HUES48 (cell line): ENCODE measurements at regions not wholly inside any gene's neighbourhood (a gene's known extent, or its start where the extent isn't known, plus 50 kb on each side); places are given as distances from the start of the nearest gene placed in this dataset.
"Not testable (repeated sequence)": the region's sequence is repeated elsewhere in the genome, so short reads cannot be mapped to it uniquely, and the experiment has no call there.

Source experiments
- H3K27ac ChIP-seq: one replicate; pipeline ENCODE4 v1.7.0; 2013; ENCODE audit warnings: low read depth, low read length, inconsistent platforms
- H3K27me3 ChIP-seq: 2 replicates; pipeline ENCODE4 v1.6.1; 2013; ENCODE audit warnings: mild to moderate bottlenecking, low read length; ENCODE audit not compliant: control insufficient read depth, insufficient read depth
- H3K36me3 ChIP-seq: 2 replicates; pipeline ENCODE4 v1.6.1; 2013; ENCODE audit warnings: low read length; ENCODE audit not compliant: control insufficient read depth, insufficient read depth
- H3K4me1 ChIP-seq: 2 replicates; pipeline ENCODE4 v1.6.1; 2013; ENCODE audit warnings: mild to moderate bottlenecking, low read length; ENCODE audit not compliant: control insufficient read depth, insufficient read depth
- H3K4me3 ChIP-seq: 2 replicates; pipeline ENCODE4 v1.5.1; 2013; ENCODE audit warnings: mild to moderate bottlenecking, low read depth, low read length
- H3K9ac ChIP-seq: 2 replicates; pipeline ENCODE4 v1.6.1; 2013; ENCODE audit warnings: mild to moderate bottlenecking, low read depth, low read length, moderate library complexity
- H3K9me3 ChIP-seq: 2 replicates; pipeline ENCODE4 v1.6.1; 2013; ENCODE audit warnings: low read length; ENCODE audit not compliant: control insufficient read depth, insufficient read depth

DNA sequence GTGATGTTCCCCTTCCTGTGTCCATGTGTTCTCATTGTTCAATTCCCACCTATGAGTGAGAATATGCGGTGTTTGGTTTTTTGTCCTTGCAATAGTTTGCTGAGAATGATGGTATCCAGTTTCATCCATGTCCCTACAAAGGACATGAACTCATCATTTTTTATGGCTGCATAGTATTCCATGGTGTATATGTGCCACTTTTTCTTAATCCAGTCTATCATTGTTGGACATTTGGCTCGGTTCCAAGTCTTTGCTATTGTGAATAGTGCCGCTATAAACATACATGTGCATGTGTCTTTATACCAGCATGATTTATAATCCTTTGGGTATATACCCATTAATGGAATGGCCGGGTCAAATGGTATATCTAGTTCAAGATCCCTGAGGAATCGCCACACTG is 229.4 kb downstream of the HTR1A start:
- H3K9ac ChIP-seq, H3K27ac ChIP-seq, H3K9me3 ChIP-seq, H3K36me3 ChIP-seq, H3K27me3 ChIP-seq, H3K4me1 ChIP-seq, H3K4me3 ChIP-seq: not testable (repeated sequence)

DNA sequence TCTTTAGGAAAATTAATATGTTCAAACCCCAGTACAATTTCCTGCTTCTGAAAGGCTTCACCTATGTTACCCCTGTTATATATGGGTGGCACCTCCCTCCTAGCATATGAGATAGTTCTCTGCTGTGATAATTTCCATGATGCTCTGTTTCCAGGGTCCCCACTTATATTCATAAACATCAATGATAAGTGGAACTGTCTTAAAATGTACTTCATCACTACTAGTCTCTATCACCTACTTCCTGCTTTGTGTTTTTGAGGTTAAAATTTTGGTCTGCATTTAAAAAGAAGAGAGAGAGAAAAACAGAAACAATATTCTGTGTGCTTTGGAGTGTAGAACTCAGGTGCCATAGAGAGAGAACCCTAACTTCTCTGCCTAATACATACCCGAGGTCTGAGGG is 234.7 kb downstream of the HTR1A start:
- no peaks in the 10 kb centered on the region for H3K36me3 ChIP-seq
- H3K4me1 ChIP-seq, result no peaks in the 10 kb centered on the region
- no peak overlapping the region for H3K9ac ChIP-seq

DNA sequence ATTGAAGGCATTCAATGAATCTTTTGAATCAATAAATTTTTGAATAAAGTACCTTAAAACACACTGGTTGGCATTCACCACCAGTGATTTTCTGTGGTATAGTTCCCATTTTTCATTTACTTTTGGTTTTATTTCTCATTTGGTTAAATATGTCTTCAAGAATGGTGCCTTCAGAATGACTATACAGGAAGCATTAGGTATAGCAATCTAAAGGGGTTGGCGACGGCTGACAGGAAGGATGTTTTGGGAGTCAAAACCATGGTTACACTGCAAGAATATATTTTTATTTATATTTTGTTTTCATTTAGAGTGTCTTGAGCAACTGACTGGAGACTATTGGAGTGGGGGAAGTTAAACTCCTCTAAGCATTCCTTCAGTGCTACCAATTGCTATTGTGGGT is 235.7 kb downstream of the HTR1A start:
- no peaks in the 10 kb centered on the region for H3K4me1 ChIP-seq
- H3K27me3 ChIP-seq, result no peaks in the 10 kb centered on the region

More for the DNA sequence above, 234.7 kb downstream of the HTR1A start:
- Histone ChIP-seq H3K27ac (no peak overlapping the region), H3K27me3 (no peaks in the 10 kb centered on the region), H3K4me3 (no peak overlapping the region), H3K9me3 (no peaks in the 10 kb centered on the region)

DNA sequence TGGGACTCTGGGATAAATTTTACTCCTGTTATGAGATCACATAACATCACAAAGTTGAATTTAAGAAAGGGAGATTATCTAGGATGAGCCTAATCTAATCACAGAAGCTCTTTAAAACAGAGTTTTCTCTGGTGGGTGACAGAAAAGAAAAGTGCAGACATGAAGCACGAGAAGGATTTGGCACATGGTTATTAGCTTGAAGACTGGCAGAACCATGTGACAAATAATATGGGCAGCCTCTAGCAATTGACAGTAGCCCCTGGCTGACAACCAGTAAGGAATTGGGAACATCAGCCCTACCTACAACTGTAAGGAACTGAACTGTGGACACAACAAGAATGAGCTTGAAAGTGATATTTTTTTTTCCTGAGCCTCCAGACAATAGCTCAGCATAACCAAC is 243.1 kb downstream of the HTR1A start:
- Histone ChIP-seq H3K27ac (no peak overlapping the region), H3K4me1 (no peaks in the 10 kb centered on the region), H3K9ac (no peak overlapping the region), H3K27me3 (no peaks in the 10 kb centered on the region), H3K9me3 (no peaks in the 10 kb centered on the region), H3K4me3 (no peak overlapping the region), H3K36me3 (no peaks in the 10 kb centered on the region)

More for the DNA sequence above, 235.7 kb downstream of the HTR1A start:
- no peaks in the 10 kb centered on the region for H3K9me3 ChIP-seq
- no peak overlapping the region for H3K9ac ChIP-seq
- H3K36me3 ChIP-seq, result no peaks in the 10 kb centered on the region
- no peak overlapping the region for H3K4me3 ChIP-seq
- no peak overlapping the region for H3K27ac ChIP-seq

DNA sequence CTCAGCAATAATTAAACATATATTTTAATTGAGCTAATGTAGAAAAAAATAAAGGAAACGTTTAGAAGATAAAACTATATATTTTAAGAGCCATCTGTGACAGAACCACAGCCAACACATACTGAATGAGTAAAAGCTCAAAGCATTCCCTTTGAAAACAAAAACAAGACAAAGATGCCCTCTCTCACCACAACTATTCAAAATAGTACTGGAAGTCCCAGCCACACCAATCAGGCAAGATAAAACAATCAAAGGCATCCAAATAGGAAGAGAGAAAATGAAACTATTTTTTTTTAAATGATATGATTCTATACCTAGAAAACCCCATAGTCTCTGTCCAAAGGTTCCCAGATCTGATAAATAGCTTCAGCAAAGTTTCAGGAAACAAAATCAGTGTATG is 262.0 kb downstream of the HTR1A start:
- no peaks in the 10 kb centered on the region for H3K9me3 ChIP-seq
- H3K36me3 ChIP-seq, result no peaks in the 10 kb centered on the region
- no peaks in the 10 kb centered on the region for H3K4me1 ChIP-seq
- H3K4me3 ChIP-seq, result no peak overlapping the region
- H3K27me3 ChIP-seq, result no peaks in the 10 kb centered on the region
- H3K9ac ChIP-seq, result no peak overlapping the region
- H3K27ac ChIP-seq, result no peak overlapping the region

DNA sequence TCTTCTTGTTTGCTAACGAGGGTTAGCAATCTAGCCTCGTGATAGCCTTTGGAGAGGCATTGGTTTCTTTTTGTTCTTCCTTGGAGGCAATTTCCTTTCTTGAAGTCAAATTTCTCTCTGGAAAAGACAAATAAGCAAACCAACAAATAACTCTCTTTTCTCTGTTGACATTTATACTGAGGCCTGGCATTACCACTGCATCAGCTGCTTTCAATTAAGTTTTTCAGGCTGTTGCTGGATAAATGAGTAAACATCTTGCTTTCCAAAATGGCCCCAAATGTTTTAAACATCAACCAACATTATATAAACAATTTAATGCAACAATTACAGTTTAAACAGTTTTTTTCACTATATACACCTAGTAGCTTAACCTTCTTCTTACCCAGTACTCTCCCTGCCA is 264.4 kb downstream of the HTR1A start:
- Histone ChIP-seq H3K27me3 (no peaks in the 10 kb centered on the region), H3K9me3 (no peaks in the 10 kb centered on the region), H3K36me3 (no peaks in the 10 kb centered on the region), H3K4me1 (no peaks in the 10 kb centered on the region), H3K9ac (no peak overlapping the region), H3K4me3 (no peak overlapping the region), H3K27ac (no peak overlapping the region)

DNA sequence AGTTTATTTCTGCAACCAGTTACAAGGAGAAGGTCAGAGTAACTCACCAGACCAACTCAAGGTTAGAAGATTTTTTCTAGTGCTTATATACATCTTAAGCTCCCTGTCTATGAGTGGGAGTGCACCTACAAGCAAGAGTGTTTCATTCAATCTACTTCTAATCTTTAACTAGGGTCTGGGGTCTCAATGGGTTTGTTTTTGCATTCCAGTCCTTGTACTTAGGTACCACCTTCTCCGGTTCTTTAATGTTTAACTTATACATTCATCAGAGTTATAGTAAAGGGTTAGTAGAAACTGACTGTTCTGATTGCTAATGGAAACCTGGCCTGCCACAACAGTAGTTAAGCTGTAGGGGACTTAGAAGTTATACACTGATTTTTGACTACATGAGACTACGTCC is 271.7 kb downstream of the HTR1A start:
- no peak overlapping the region for H3K9ac ChIP-seq
- H3K4me3 ChIP-seq, result no peak overlapping the region
- no peak overlapping the region for H3K27ac ChIP-seq
- H3K27me3 ChIP-seq, result no peaks in the 10 kb centered on the region
- no peaks in the 10 kb centered on the region for H3K36me3 ChIP-seq
- H3K9me3 ChIP-seq, result no peaks in the 10 kb centered on the region
- peaks cover 26% of the 10 kb centered on the region for H3K4me1 ChIP-seq

DNA sequence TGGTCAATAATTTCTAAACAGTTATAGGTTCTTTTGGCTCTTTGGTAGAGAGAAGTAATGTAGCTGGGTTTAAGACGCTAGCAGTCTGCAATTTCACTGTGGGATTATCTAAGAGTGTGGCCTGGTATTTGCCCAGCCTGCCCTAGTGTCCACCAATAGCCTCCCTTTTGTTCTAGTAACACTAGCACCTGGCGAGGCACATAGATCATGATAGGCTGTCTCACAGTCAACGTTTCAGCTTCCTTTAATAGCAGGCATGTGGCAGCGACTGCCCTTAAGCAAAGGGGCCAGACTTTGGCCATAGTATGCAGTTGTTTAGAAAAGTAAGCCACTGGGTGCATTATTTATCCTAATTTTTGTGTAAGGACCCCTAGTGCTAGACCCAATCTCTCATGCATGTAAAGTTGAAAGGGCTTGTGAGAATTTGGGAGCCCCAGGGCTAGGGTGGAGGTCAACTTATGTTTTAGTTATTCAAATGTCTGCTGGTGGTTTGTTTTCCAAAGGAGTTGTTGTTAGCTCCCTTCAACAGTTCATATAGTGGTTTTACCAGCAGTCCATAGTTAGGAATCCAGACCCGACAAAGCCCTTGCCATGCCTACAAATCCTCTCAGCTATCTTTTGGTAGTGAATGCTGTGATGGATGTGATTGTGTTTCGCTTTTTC is 274.3 kb downstream of the HTR1A start:
- H3K27ac ChIP-seq, result no peak overlapping the region
- H3K27me3 ChIP-seq, result no peaks in the 10 kb centered on the region
- no peaks in the 10 kb centered on the region for H3K36me3 ChIP-seq
- no peak overlapping the region for H3K9ac ChIP-seq
- H3K4me3 ChIP-seq, result no peak overlapping the region
- H3K9me3 ChIP-seq, result no peaks in the 10 kb centered on the region
- H3K4me1 ChIP-seq, result peaks cover 26% of the 10 kb centered on the region

DNA sequence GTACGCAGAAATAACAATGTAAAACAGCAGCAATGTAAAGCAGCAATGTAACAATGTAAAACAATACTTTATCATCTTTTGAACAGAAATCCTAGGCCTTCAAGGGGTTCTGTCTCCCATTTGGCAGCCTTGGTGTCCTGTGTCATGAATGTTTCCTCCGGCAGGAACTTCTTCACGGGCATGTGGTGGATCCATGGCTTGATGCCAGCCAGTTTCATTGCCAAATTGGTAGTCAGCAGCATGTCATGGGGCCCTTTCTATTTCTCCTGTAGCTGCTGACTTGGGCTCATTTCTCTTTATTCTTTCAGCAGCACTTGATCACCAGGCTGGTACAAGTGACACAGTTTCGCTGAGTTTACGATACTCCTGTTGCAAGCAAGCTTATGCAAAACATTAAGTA is 275.3 kb downstream of the HTR1A start:
- no peak overlapping the region for H3K9ac ChIP-seq
- H3K36me3 ChIP-seq, result no peaks in the 10 kb centered on the region
- H3K27me3 ChIP-seq, result no peaks in the 10 kb centered on the region
- H3K27ac ChIP-seq, result no peak overlapping the region
- no peak overlapping the region for H3K4me3 ChIP-seq
- peaks cover 26% of the 10 kb centered on the region for H3K4me1 ChIP-seq
- H3K9me3 ChIP-seq, result no peaks in the 10 kb centered on the region

DNA sequence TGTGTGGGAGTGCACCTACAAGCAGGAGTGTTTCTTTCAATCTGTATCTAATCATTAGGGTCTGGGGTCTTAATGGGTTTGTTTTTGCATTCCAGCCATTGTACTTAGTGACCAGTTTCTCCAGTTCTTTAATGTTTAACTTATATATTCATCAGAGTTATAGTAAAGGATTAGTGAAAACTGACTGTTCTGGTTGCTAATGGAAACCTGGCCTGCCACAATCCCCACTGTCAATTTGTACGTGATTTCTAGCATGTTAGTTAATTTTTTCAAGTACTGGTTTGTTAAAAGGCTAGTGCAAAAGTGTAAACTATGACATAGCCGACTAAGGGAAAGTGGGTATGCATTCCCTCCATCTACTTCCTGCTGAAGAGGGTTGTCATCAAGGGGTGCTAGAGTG is 276.1 kb downstream of the HTR1A start:
- no peak overlapping the region for H3K27ac ChIP-seq
- no peak overlapping the region for H3K4me3 ChIP-seq
- H3K36me3 ChIP-seq, result no peaks in the 10 kb centered on the region
- H3K27me3 ChIP-seq, result no peaks in the 10 kb centered on the region
- H3K4me1 ChIP-seq, result peaks cover 26% of the 10 kb centered on the region
- no peaks in the 10 kb centered on the region for H3K9me3 ChIP-seq
- H3K9ac ChIP-seq, result no peak overlapping the region

DNA sequence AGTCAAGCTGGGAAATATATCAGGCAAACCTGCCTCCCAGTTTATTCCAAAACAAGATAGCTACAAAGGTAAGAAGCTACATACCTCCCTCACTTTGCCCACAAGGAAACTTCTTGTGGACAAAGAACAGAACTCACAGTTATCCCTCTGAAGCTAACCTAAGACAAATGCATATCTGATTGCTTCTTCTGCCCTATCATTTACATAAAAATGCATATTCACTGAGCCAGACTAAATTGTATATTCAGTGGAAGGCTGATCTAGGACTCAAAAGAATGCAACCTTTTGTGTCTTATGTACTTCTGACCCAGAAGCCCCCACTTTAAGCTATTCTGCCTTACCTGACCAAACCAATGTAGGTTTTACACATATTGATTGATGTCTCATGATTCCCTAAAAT is 276.8 kb downstream of the HTR1A start:
- peaks cover 26% of the 10 kb centered on the region for H3K4me1 ChIP-seq
- H3K9ac ChIP-seq, result no peak overlapping the region
- no peak overlapping the region for H3K4me3 ChIP-seq
- no peak overlapping the region for H3K27ac ChIP-seq
- no peaks in the 10 kb centered on the region for H3K36me3 ChIP-seq
- H3K9me3 ChIP-seq, result no peaks in the 10 kb centered on the region
- H3K27me3 ChIP-seq, result no peaks in the 10 kb centered on the region

DNA sequence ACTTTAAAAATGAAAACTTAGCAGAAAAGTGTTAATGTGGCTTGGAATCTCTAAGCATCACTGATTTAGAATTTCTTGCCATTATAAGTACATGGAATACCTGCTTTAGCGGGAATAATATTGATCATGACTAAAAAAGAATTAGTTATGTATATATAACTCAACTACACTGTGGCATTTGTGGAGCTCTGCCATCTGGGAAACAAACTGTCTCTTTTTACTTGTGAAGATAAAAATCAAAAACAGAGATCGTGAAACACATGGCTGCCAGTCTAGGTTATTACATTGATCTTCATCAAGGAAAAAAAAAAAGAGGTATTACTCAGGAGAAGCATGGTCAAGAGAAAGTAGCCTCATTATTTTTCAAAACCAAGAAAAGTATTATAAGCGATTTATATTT is 287.4 kb downstream of the HTR1A start:
- no peaks in the 10 kb centered on the region for H3K36me3 ChIP-seq
- no peak overlapping the region for H3K27ac ChIP-seq
- no peaks in the 10 kb centered on the region for H3K9me3 ChIP-seq

More for the DNA sequence above, 287.4 kb downstream of the HTR1A start:
- no peaks in the 10 kb centered on the region for H3K27me3 ChIP-seq
- no peak overlapping the region for H3K9ac ChIP-seq
- H3K4me1 ChIP-seq, result no peaks in the 10 kb centered on the region
- no peak overlapping the region for H3K4me3 ChIP-seq
